ENCODE measurements at regions not wholly inside any gene's neighbourhood (a gene's known extent, or its start where the extent isn't known, plus 50 kb on each side); places are given as distances from the start of the nearest gene placed in this dataset.
A peak's percentile ranks its signal among the peaks of the same experiment; 100 is the strongest.

- no peak overlapping the region for H3K27ac Mint-ChIP-seq
- no peaks in the 10 kb centered on the region for H3K9me3 Mint-ChIP-seq
- H3K36me3 Mint-ChIP-seq (ENCODE audit: low read depth) = no peaks in the 10 kb centered on the region
- H3K4me1 Mint-ChIP-seq (ENCODE audit: low read depth) = peaks cover 25% of the 10 kb centered on the region
- TF ChIP-seq CTCF (IDR thresholded peaks at IDR 0.05) = no peak
- H3K4me3 Mint-ChIP-seq = no peak overlapping the region
- no peak for DNase-seq
- H3K27me3 Mint-ChIP-seq (ENCODE audit: insufficient read depth) = peaks cover 10% of the 10 kb centered on the region
Observed at GRCh38 chr3:167938516-167938915, 157.2 kb downstream of the GOLIM4 start.

- no peak for DNase-seq
- Mint-ChIP-seq H3K36me3 (ENCODE audit: low read depth) (no peaks in the 10 kb centered on the region), H3K27ac (no peak overlapping the region), H3K27me3 (ENCODE audit: insufficient read depth) (peaks cover 6% of the 10 kb centered on the region), H3K4me1 (ENCODE audit: low read depth) (peaks cover 14% of the 10 kb centered on the region), H3K4me3 (no peak overlapping the region), H3K9me3 (no peaks in the 10 kb centered on the region)
- TF ChIP-seq CTCF (IDR thresholded peaks at IDR 0.05) = no peak
Observed at GRCh38 chr3:167936019-167936418, 159.7 kb downstream of the GOLIM4 start.

GRCh38 chr3:167930453-167930852 lies 165.3 kb downstream of the GOLIM4 start:
- Mint-ChIP-seq H3K36me3 (ENCODE audit: low read depth) (no peaks in the 10 kb centered on the region), H3K9me3 (no peaks in the 10 kb centered on the region), H3K4me1 (ENCODE audit: low read depth) (no peaks in the 10 kb centered on the region), H3K27ac (no peak overlapping the region), H3K4me3 (no peak overlapping the region), H3K27me3 (ENCODE audit: insufficient read depth) (0 out of 2 replicates have a peak, but pooled peaks cover 5% of the 10 kb centered on the region)
- no peak for DNase-seq
- TF ChIP-seq CTCF (IDR thresholded peaks at IDR 0.05) = no peak

- no peaks in the 10 kb centered on the region for H3K9me3 Mint-ChIP-seq
- H3K27ac Mint-ChIP-seq = no peak overlapping the region
- H3K36me3 Mint-ChIP-seq (ENCODE audit: low read depth) = no peaks in the 10 kb centered on the region
- H3K4me1 Mint-ChIP-seq (ENCODE audit: low read depth) = no peaks in the 10 kb centered on the region
- H3K27me3 Mint-ChIP-seq (ENCODE audit: insufficient read depth) = 0 out of 2 replicates have a peak, but pooled peaks cover 5% of the 10 kb centered on the region
- H3K4me3 Mint-ChIP-seq = no peak overlapping the region
- no peak for TF ChIP-seq CTCF (IDR thresholded peaks at IDR 0.05)
- DNase-seq = no peak
Observed at GRCh38 chr3:167929968-167930367, 165.8 kb downstream of the GOLIM4 start.

- peak; percentile 23; the same call in 1 of the 2 replicates for TF ChIP-seq CTCF (IDR thresholded peaks at IDR 0.05)
- no peak for DNase-seq
- no peak overlapping the region for H3K27ac Mint-ChIP-seq
- H3K36me3 Mint-ChIP-seq (ENCODE audit: low read depth) = no peaks in the 10 kb centered on the region
- no peaks in the 10 kb centered on the region for H3K9me3 Mint-ChIP-seq
- 0 out of 2 replicates have a peak, but pooled peaks cover 5% of the 10 kb centered on the region for H3K27me3 Mint-ChIP-seq (ENCODE audit: insufficient read depth)
- no peaks in the 10 kb centered on the region for H3K4me1 Mint-ChIP-seq (ENCODE audit: low read depth)
- no peak overlapping the region for H3K4me3 Mint-ChIP-seq
Observed at GRCh38 chr3:167928381-167928780, 167.3 kb downstream of the GOLIM4 start.

GRCh38 chr3:167920747-167921146 lies 175.0 kb downstream of the GOLIM4 start:
- 0 out of 2 replicates have a peak, but pooled peaks cover 2% of the 10 kb centered on the region for H3K27me3 Mint-ChIP-seq (ENCODE audit: insufficient read depth)
- no peaks in the 10 kb centered on the region for H3K4me1 Mint-ChIP-seq (ENCODE audit: low read depth)
- no peaks in the 10 kb centered on the region for H3K36me3 Mint-ChIP-seq (ENCODE audit: low read depth)
- no peak for TF ChIP-seq CTCF (IDR thresholded peaks at IDR 0.05)
- DNase-seq = no peak
- H3K4me3 Mint-ChIP-seq = no peak overlapping the region
- H3K9me3 Mint-ChIP-seq = no peaks in the 10 kb centered on the region
- no peak overlapping the region for H3K27ac Mint-ChIP-seq

All from HFFc6 (cell line).